ENCODE measurements at regions not wholly inside any gene's neighbourhood (a gene's known extent, or its start where the extent isn't known, plus 50 kb on each side); places are given as distances from the start of the nearest gene placed in this dataset.

GRCh38 chr9:118473521-118473920 lies 769.3 kb downstream of the TLR4 start:
- H3K9me3 ChIP-seq: no peaks in the 10 kb centered on the region
- H3K4me3 ChIP-seq (ENCODE audit: low read depth, low read length): no peak overlapping the region
- no peak for DNase-seq
- no peaks in the 10 kb centered on the region for H3K4me1 ChIP-seq
- TF ChIP-seq CTCF (IDR thresholded peaks at IDR 0.05; ENCODE audit: low read depth, low read length): no peak
- no peaks in the 10 kb centered on the region for H3K27me3 ChIP-seq
- no peaks in the 10 kb centered on the region for H3K36me3 ChIP-seq

DNA sequence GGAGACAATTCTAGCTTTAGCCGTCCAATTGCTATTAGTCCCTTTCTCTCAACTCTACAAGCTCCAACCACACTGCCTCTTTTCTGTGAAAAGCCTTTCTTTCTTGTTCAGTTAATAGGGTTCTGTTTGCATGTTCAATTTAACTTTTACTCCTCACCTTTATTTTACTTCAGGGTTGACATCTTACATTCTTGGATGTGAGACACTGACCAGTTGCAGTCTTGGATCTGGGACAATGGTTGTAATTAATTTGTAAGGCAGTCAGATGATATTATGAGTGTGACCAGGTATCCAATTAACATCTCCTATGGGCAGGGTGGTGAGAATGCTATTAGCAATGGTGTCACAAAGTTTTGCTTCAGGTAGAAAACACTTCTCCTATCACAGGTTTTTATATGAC lies 774.5 kb downstream of the TLR4 start:
- Histone ChIP-seq H3K27me3 (no peaks in the 10 kb centered on the region), H3K36me3 (no peaks in the 10 kb centered on the region), H3K9me3 (no peaks in the 10 kb centered on the region), H3K4me3 (ENCODE audit: low read depth, low read length) (no peak overlapping the region), H3K4me1 (no peaks in the 10 kb centered on the region)
- no peak for TF ChIP-seq CTCF (IDR thresholded peaks at IDR 0.05; ENCODE audit: low read depth, low read length)
- DNase-seq: no peak

GRCh38 chr9:118482306-118482705 lies 778.1 kb downstream of the TLR4 start:
- no peaks in the 10 kb centered on the region for H3K27me3 ChIP-seq
- DNase-seq: no peak
- H3K36me3 ChIP-seq: no peaks in the 10 kb centered on the region
- no peaks in the 10 kb centered on the region for H3K9me3 ChIP-seq
- TF ChIP-seq CTCF (IDR thresholded peaks at IDR 0.05; ENCODE audit: low read depth, low read length): no peak
- H3K4me1 ChIP-seq: no peaks in the 10 kb centered on the region
- H3K4me3 ChIP-seq (ENCODE audit: low read depth, low read length): no peak overlapping the region

DNA sequence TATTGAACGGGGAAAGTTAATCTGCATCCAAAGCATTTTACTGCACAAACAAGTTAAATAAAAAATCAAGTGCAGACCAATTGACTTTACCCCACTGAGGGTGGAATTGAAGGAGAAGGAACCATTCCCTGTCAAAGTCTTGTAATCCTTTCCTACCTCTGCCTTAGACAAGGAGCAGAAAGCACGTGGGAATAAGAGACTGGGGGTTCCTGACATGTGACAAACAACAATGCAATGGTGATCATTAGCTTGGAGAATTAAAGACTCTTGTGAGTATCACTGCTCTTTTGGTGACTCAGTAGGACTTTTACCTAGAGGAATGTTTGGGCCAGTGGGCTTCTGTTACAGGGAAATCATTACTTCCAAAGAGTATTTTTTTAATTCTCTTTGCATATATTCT lies 779.5 kb downstream of the TLR4 start:
- no peaks in the 10 kb centered on the region for H3K27me3 ChIP-seq
- H3K4me3 ChIP-seq (ENCODE audit: low read depth, low read length): no peak overlapping the region
- H3K4me1 ChIP-seq: no peaks in the 10 kb centered on the region
- DNase-seq: no peak
- TF ChIP-seq CTCF (IDR thresholded peaks at IDR 0.05; ENCODE audit: low read depth, low read length): no peak
- no peaks in the 10 kb centered on the region for H3K36me3 ChIP-seq
- no peaks in the 10 kb centered on the region for H3K9me3 ChIP-seq

GRCh38 chr9:118503236-118503635 lies 799.0 kb downstream of the TLR4 start:
- H3K4me1 ChIP-seq: no peaks in the 10 kb centered on the region
- H3K9me3 ChIP-seq: no peaks in the 10 kb centered on the region
- H3K27me3 ChIP-seq: no peaks in the 10 kb centered on the region
- H3K4me3 ChIP-seq (ENCODE audit: low read depth, low read length): no peak overlapping the region
- no peaks in the 10 kb centered on the region for H3K36me3 ChIP-seq
- no peak for TF ChIP-seq CTCF (IDR thresholded peaks at IDR 0.05; ENCODE audit: low read depth, low read length)
- no peak for DNase-seq

DNA sequence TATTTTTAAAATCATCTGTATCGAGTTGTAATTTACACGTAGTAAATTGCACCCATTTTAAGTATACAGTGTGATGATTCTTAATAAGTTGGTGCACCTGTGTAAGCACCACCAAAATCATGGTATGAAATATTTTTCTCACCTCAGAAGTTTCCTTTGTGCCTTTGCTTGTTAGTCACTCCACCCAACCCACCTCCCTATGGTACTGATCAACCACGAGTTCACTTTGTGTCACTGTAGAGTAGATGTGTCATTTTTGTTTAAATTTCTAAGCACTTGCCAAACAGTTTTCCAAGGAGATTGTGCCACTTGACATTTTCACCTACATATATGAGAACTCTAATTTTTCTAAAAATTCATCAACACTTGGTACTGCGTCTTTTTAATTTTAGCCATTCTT lies 806.5 kb downstream of the TLR4 start:
- H3K27me3 ChIP-seq: no peaks in the 10 kb centered on the region
- no peaks in the 10 kb centered on the region for H3K4me1 ChIP-seq
- no peak for DNase-seq
- H3K4me3 ChIP-seq (ENCODE audit: low read depth, low read length): no peak overlapping the region
- no peaks in the 10 kb centered on the region for H3K36me3 ChIP-seq
- H3K9me3 ChIP-seq: no peaks in the 10 kb centered on the region
- no peak for TF ChIP-seq CTCF (IDR thresholded peaks at IDR 0.05; ENCODE audit: low read depth, low read length)

Measured in BE2C (cell line).